ENCODE measurements at regions not wholly inside any gene's neighbourhood (a gene's known extent, or its start where the extent isn't known, plus 50 kb on each side); places are given as distances from the start of the nearest gene placed in this dataset.

- TF ChIP-seq CTCF (IDR thresholded peaks at IDR 0.05) (no peak), POLR2A (IDR thresholded peaks at IDR 0.05) (no peak)
Measured at GRCh38 chr7:52074071-52074470, 757.5 kb upstream of the COBL start.

Data from lower leg skin (tissue), 3 donors.